PC-9 (cell line): ENCODE measurements at regions not wholly inside any gene's neighbourhood (a gene's known extent, or its start where the extent isn't known, plus 50 kb on each side); places are given as distances from the start of the nearest gene placed in this dataset.

ENCODE experiments used
- CTCF ChIP-seq: fragments of 200-600 bp; sonication (generic); conservative IDR thresholded peaks from 2 replicates; pipeline ENCODE4 v1.6.1; 2017; ENCODE audit warnings: mixed run types, antibody characterized with exemption, mild to moderate bottlenecking, moderate library complexity
- EZH2 ChIP-seq: fragments of 200-600 bp; sonication (generic); IDR thresholded peaks from 2 replicates; pipeline ENCODE4 v1.8.0; 2017; ENCODE audit warnings: antibody characterized with exemption, low read depth

- TF ChIP-seq CTCF (no peak), EZH2 (no peak)
Measured at GRCh38 chr22:26996154-26996553, 338.8 kb downstream of the MIAT start.
